MM.1S (cell line): ENCODE measurements at regions not wholly inside any gene's neighbourhood (a gene's known extent, or its start where the extent isn't known, plus 50 kb on each side); places are given as distances from the start of the nearest gene placed in this dataset.

Experiments used
- DNase-seq: peaks from one replicate; pipeline ENCODE4 v3.0.0-alpha.2; 2015
- H2AFZ ChIP-seq: fragments of 300-600 bp; sonication (generic); 2 replicates; pipeline ENCODE4 v1.6.0; 2016; ENCODE audit warnings: antibody characterized with exemption, low read length
- H3F3A ChIP-seq: fragments of 300-600 bp; sonication (generic); 2 replicates; pipeline ENCODE4 v1.6.1; 2016; ENCODE audit warnings: mild to moderate bottlenecking, antibody characterized with exemption, low read length, moderate library complexity, mixed read lengths; ENCODE audit not compliant: insufficient read depth
- H3K27ac ChIP-seq: fragments of 300-600 bp; sonication (generic); 2 replicates; pipeline ENCODE4 v1.5.1; 2016; ENCODE audit warnings: mild to moderate bottlenecking, low read length
- H3K27me3 ChIP-seq: fragments of 300-600 bp; sonication (generic); replicated peaks from 2 replicates; pipeline ENCODE4 v1.6.0; 2016; ENCODE audit warnings: low read length; ENCODE audit not compliant: insufficient read depth
- H3K36me3 ChIP-seq: fragments of 300-600 bp; sonication (generic); replicated peaks from 2 replicates; pipeline ENCODE4 v1.6.1; 2016; ENCODE audit warnings: mild to moderate bottlenecking, low read length, mixed read lengths; ENCODE audit not compliant: insufficient read depth
- H3K4me1 ChIP-seq: fragments of 300-600 bp; sonication (generic); 2 replicates; pipeline ENCODE4 v1.6.1; 2016; ENCODE audit warnings: low read length, mixed read lengths
- H3K4me2 ChIP-seq: fragments of 300-600 bp; sonication (generic); 2 replicates; pipeline ENCODE4 v1.6.0; 2016; ENCODE audit warnings: low read depth, low read length
- H3K4me3 ChIP-seq: fragments of 300-600 bp; sonication (generic); 2 replicates; pipeline ENCODE4 v1.5.1; 2016; ENCODE audit warnings: low read length, mixed read lengths
- H3K79me2 ChIP-seq: fragments of 300-600 bp; sonication (generic); 2 replicates; pipeline ENCODE4 v1.6.1; 2016; ENCODE audit warnings: mixed run types, low read length, mixed read lengths
- H3K9ac ChIP-seq: fragments of 300-600 bp; sonication (generic); 2 replicates; pipeline ENCODE4 v1.6.1; 2016; ENCODE audit warnings: low read length, mixed read lengths
- H3K9me2 ChIP-seq: fragments of 300-600 bp; sonication (generic); replicated peaks from 2 replicates; pipeline ENCODE4 v1.6.1; 2016; ENCODE audit warnings: mild to moderate bottlenecking, low read length, mixed read lengths; ENCODE audit not compliant: insufficient read depth
- H3K9me3 ChIP-seq: fragments of 300-600 bp; sonication (generic); replicated peaks from 2 replicates; pipeline ENCODE4 v1.6.1; 2016; ENCODE audit warnings: mild to moderate bottlenecking, low read length, mixed read lengths; ENCODE audit not compliant: insufficient read depth
- H4K20me1 ChIP-seq: fragments of 300-600 bp; sonication (generic); 2 replicates; pipeline ENCODE4 v1.6.1; 2016; ENCODE audit warnings: mild to moderate bottlenecking, low read length, moderate library complexity, mixed read lengths; ENCODE audit not compliant: insufficient read depth
- CTCF ChIP-seq: fragments of 300-600 bp; sonication (generic); IDR thresholded peaks from 2 replicates; pipeline ENCODE4 v1.5.1; 2016; ENCODE audit warnings: antibody characterized with exemption, low read length, mixed read lengths
- EZH2 ChIP-seq: fragments of 300-600 bp; sonication (generic); optimal IDR thresholded peaks from 2 replicates; pipeline ENCODE3; 2017; ENCODE audit warnings: low read depth, mild to moderate bottlenecking, antibody characterized with exemption, low read length, mixed read lengths
- EZH2phosphoT487 ChIP-seq: fragments of 300-600 bp; sonication (generic); IDR thresholded peaks from 2 replicates; pipeline ENCODE4 v1.6.1; 2018; ENCODE audit warnings: antibody characterized with exemption, low read length

- Histone ChIP-seq H3F3A (no peaks in the 10 kb centered on the region), H4K20me1 (no peaks in the 10 kb centered on the region), H3K4me3 (no peak overlapping the region), H3K27me3 (no peaks in the 10 kb centered on the region), H3K9ac (no peak overlapping the region), H3K9me3 (no peaks in the 10 kb centered on the region), H2AFZ (no peak overlapping the region), H3K4me2 (no peak overlapping the region), H3K36me3 (no peaks in the 10 kb centered on the region), H3K4me1 (0 out of 2 replicates have a peak, but pooled peaks cover 4% of the 10 kb centered on the region), H3K27ac (no peak overlapping the region), H3K9me2 (no peaks in the 10 kb centered on the region), H3K79me2 (no peaks in the 10 kb centered on the region)
- no peak for DNase-seq
- no peak for TF ChIP-seq EZH2phosphoT487
Measured at GRCh38 chr9:99602854-99603253, 218.8 kb upstream of the NR4A3 start.

- H3K9me3 ChIP-seq = no peaks in the 10 kb centered on the region
- H2AFZ ChIP-seq = no peak overlapping the region
- H3K36me3 ChIP-seq = no peaks in the 10 kb centered on the region
- TF ChIP-seq CTCF = no peak
- no peak for TF ChIP-seq EZH2
- TF ChIP-seq EZH2phosphoT487 = no peak
- H3K4me3 ChIP-seq = no peak overlapping the region
- peak overlapping the region; percentile 17; the same call in 1 of the 2 replicates for H3K4me2 ChIP-seq
- H3K27me3 ChIP-seq = no peaks in the 10 kb centered on the region
- no peak overlapping the region for H3K27ac ChIP-seq
- 0 out of 2 replicates have a peak, but pooled peaks cover 4% of the 10 kb centered on the region for H3K4me1 ChIP-seq
- DNase-seq = peak; percentile 22
- H3K9me2 ChIP-seq = no peaks in the 10 kb centered on the region
- no peaks in the 10 kb centered on the region for H4K20me1 ChIP-seq
- H3F3A ChIP-seq = no peaks in the 10 kb centered on the region
- H3K79me2 ChIP-seq = no peaks in the 10 kb centered on the region
- H3K9ac ChIP-seq = no peak overlapping the region
Measured at GRCh38 chr9:99605016-99605743, 216.5 kb upstream of the NR4A3 start.

GRCh38 chr9:99606296-99606695 is 215.4 kb upstream of the NR4A3 start:
- Histone ChIP-seq H3F3A (no peaks in the 10 kb centered on the region), H3K9me2 (no peaks in the 10 kb centered on the region), H4K20me1 (no peaks in the 10 kb centered on the region), H3K4me3 (no peak overlapping the region), H3K4me1 (0 out of 2 replicates have a peak, but pooled peaks cover 4% of the 10 kb centered on the region), H3K27ac (no peak overlapping the region), H3K9ac (no peak overlapping the region), H3K79me2 (no peaks in the 10 kb centered on the region), H3K9me3 (no peaks in the 10 kb centered on the region), H3K36me3 (no peaks in the 10 kb centered on the region), H2AFZ (no peak overlapping the region), H3K4me2 (no peak overlapping the region), H3K27me3 (no peaks in the 10 kb centered on the region)
- TF ChIP-seq EZH2 (no peak), EZH2phosphoT487 (no peak), CTCF (no peak)
- no peak for DNase-seq

- H3K36me3 ChIP-seq = no peaks in the 10 kb centered on the region
- 0 out of 2 replicates have a peak, but pooled peaks cover 4% of the 10 kb centered on the region for H3K4me1 ChIP-seq
- H3K27ac ChIP-seq = no peak overlapping the region
- no peak for DNase-seq
- H3K4me2 ChIP-seq = no peak overlapping the region
- H3K27me3 ChIP-seq = no peaks in the 10 kb centered on the region
- H3F3A ChIP-seq = no peaks in the 10 kb centered on the region
- no peaks in the 10 kb centered on the region for H3K9me3 ChIP-seq
- H4K20me1 ChIP-seq = no peaks in the 10 kb centered on the region
- no peaks in the 10 kb centered on the region for H3K9me2 ChIP-seq
- H3K9ac ChIP-seq = no peak overlapping the region
- no peak for TF ChIP-seq EZH2phosphoT487
- no peak for TF ChIP-seq EZH2
- TF ChIP-seq CTCF = no peak
- no peak overlapping the region for H3K4me3 ChIP-seq
- H2AFZ ChIP-seq = no peak overlapping the region
- no peaks in the 10 kb centered on the region for H3K79me2 ChIP-seq
Measured at GRCh38 chr9:99606957-99607356, 214.7 kb upstream of the NR4A3 start.
